GM12875 (cell line): ENCODE measurements at regions not wholly inside any gene's neighbourhood (a gene's known extent, or its start where the extent isn't known, plus 50 kb on each side); places are given as distances from the start of the nearest gene placed in this dataset.
"Not testable (repeated sequence)": the region's sequence is repeated elsewhere in the genome, so short reads cannot be mapped to it uniquely, and the experiment has no call there.

ENCODE experiments used
- H3K4me3 ChIP-seq: one replicate; pipeline ENCODE4 v1.5.1; 2011; ENCODE audit warnings: low read depth, low read length, control low read depth
- CTCF ChIP-seq: IDR thresholded peaks from 2 replicates; pipeline ENCODE4 v1.5.1; 2011; ENCODE audit warnings: low read depth, mild to moderate bottlenecking, control low read depth, inconsistent platforms, low read length, moderate library complexity, borderline replicate concordance; ENCODE audit not compliant: insufficient read depth

- no peak overlapping the region for H3K4me3 ChIP-seq
- no peak for TF ChIP-seq CTCF
Measured at GRCh38 chr7:68965351-68965750, 632.9 kb upstream of the AUTS2 start.

- no peak overlapping the region for H3K4me3 ChIP-seq
- TF ChIP-seq CTCF: no peak
Measured at GRCh38 chr7:68967598-68967997, 630.7 kb upstream of the AUTS2 start.

GRCh38 chr7:68969571-68969970 lies 628.7 kb upstream of the AUTS2 start:
- no peak overlapping the region for H3K4me3 ChIP-seq
- TF ChIP-seq CTCF: no peak

- no peak overlapping the region for H3K4me3 ChIP-seq
- no peak for TF ChIP-seq CTCF
Measured at GRCh38 chr7:68971634-68972340, 626.5 kb upstream of the AUTS2 start.

- no peak overlapping the region for H3K4me3 ChIP-seq
- TF ChIP-seq CTCF: no peak
Measured at GRCh38 chr7:68977385-68978055, 620.8 kb upstream of the AUTS2 start.

- TF ChIP-seq CTCF: no peak
- H3K4me3 ChIP-seq: no peak overlapping the region
Measured at GRCh38 chr7:68978710-68979109, 619.6 kb upstream of the AUTS2 start.

- H3K4me3 ChIP-seq: no peak overlapping the region
- TF ChIP-seq CTCF: no peak
Measured at GRCh38 chr7:68980011-68980410, 618.3 kb upstream of the AUTS2 start.

- not testable (repeated sequence) for H3K4me3 ChIP-seq
Measured at GRCh38 chr7:68980432-68980831, 617.8 kb upstream of the AUTS2 start.
